ENCODE measurements at regions not wholly inside any gene's neighbourhood (a gene's known extent, or its start where the extent isn't known, plus 50 kb on each side); places are given as distances from the start of the nearest gene placed in this dataset.

- in situ Hi-C loops (cut with HindIII; ENCODE audit: low sequenced_read_pairs) = no loop called here
- no peak for DNase-seq (ENCODE audit: low read depth, low spot score)
- no peak overlapping the region for H3K4me3 ChIP-seq (ENCODE audit: low read depth, low read length)
- no peak for TF ChIP-seq CTCF (IDR thresholded peaks at IDR 0.05; ENCODE audit: low read depth, low read length)
Observed at GRCh38 chr2:71901466-71901865, 246.2 kb downstream of the CYP26B1 start.

DNA sequence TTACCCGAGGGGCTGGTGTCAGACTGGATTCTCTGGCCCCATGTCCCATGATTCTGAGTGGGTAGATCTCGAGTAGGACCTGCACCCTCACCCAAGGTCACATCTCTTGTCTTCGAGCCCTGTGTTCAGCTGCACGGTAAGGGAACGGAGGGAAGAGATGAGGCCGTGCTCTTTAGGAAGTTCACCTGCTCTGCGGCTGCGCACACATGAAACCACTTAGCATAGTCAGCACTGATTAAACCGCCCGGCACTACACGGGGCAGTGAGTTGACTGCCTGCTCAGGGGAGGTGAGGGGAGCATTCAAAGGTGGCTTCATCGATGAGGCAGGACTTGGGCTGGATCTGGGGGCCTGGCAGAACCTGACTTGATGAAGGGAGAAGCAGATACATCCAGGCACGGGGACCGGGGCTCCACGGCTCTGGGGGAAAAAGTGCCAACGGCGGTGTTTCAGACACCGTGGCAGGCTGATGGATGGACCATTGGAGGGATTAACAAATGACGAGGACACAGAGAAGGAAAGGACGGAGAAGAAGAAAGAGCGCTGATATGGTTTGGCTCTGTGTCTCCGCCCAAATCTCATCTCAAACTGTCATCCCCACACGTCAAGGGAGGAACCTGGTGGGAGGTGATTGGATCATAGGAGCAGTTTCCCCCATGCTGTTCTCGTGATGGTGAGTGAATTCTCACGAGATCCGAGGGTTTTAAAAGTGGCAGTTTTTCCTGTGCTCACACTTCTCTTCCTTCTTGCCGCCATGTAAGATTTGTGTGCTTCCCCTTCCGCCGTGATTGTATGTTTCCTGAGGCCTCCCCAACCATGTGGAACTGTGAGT lies 248.6 kb downstream of the CYP26B1 start:
- H3K4me3 ChIP-seq (ENCODE audit: low read depth, low read length) = no peak overlapping the region
- in situ Hi-C loops (cut with HindIII; ENCODE audit: low sequenced_read_pairs) = no loop called here
- TF ChIP-seq CTCF (IDR thresholded peaks at IDR 0.05; ENCODE audit: low read depth, low read length) = no peak
- no peak for DNase-seq (ENCODE audit: low read depth, low spot score)

DNA sequence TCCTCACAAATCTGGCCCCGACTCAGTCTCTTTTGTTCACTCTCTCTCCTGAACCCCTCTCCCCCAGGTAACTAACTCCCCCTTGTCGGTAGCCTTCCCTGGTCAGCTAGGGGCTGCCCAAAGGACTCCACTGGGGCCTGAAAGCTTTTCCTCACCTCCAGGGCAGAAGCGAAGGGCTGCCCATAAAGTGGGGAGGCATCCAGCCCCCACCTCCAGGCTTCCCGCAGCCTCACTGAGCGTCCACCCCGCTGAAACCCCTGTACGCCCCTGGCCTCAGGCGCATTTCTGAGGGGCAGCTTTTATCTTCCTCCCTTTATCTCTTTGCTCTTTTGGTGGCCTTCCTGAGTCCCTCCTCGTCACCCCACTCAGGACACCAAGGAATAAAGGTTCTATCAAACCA lies 249.3 kb downstream of the CYP26B1 start:
- no peak for TF ChIP-seq CTCF (IDR thresholded peaks at IDR 0.05; ENCODE audit: low read depth, low read length)
- in situ Hi-C loops (cut with HindIII; ENCODE audit: low sequenced_read_pairs) = no loop called here
- DNase-seq (ENCODE audit: low read depth, low spot score) = no peak
- H3K4me3 ChIP-seq (ENCODE audit: low read depth, low read length) = no peak overlapping the region

- no peak for TF ChIP-seq CTCF (IDR thresholded peaks at IDR 0.05; ENCODE audit: low read depth, low read length)
- no peak for DNase-seq (ENCODE audit: low read depth, low spot score)
- no peak overlapping the region for H3K4me3 ChIP-seq (ENCODE audit: low read depth, low read length)
- in situ Hi-C loops (cut with HindIII; ENCODE audit: low sequenced_read_pairs) = no loop called here
Observed at GRCh38 chr2:71897836-71898235, 249.8 kb downstream of the CYP26B1 start.

GRCh38 chr2:71897137-71897480 lies 250.6 kb downstream of the CYP26B1 start:
- DNase-seq (ENCODE audit: low read depth, low spot score) = no peak
- TF ChIP-seq CTCF (IDR thresholded peaks at IDR 0.05; ENCODE audit: low read depth, low read length) = no peak
- no peak overlapping the region for H3K4me3 ChIP-seq (ENCODE audit: low read depth, low read length)
- in situ Hi-C loops (cut with HindIII; ENCODE audit: low sequenced_read_pairs) = no loop called here

- no peak overlapping the region for H3K4me3 ChIP-seq (ENCODE audit: low read depth, low read length)
- TF ChIP-seq CTCF (IDR thresholded peaks at IDR 0.05; ENCODE audit: low read depth, low read length) = no peak
- in situ Hi-C loops (cut with HindIII; ENCODE audit: low sequenced_read_pairs) = no loop called here
- no peak for DNase-seq (ENCODE audit: low read depth, low spot score)
Observed at GRCh38 chr2:71896385-71897136, 251.1 kb downstream of the CYP26B1 start.
